Liver (tissue), 2 donors: ENCODE measurements at regions not wholly inside any gene's neighbourhood (a gene's known extent, or its start where the extent isn't known, plus 50 kb on each side); places are given as distances from the start of the nearest gene placed in this dataset.

Experiments used
- ZBTB33 ChIP-seq: IDR thresholded peaks from 2 replicates; pipeline ENCODE4 v1.6.1; 2016; ENCODE audit warnings: antibody characterized with exemption
- TF ChIP-seq, protein P1 (sequence below): fragments of 150-350 bp; IDR thresholded peaks from 2 replicates; pipeline ENCODE4 v1.5.1; 2017; ENCODE audit warnings: improper control_type of control experiment, low read depth, low read length; ENCODE audit not compliant: missing input control
- donor health status: healthy.

DNA sequence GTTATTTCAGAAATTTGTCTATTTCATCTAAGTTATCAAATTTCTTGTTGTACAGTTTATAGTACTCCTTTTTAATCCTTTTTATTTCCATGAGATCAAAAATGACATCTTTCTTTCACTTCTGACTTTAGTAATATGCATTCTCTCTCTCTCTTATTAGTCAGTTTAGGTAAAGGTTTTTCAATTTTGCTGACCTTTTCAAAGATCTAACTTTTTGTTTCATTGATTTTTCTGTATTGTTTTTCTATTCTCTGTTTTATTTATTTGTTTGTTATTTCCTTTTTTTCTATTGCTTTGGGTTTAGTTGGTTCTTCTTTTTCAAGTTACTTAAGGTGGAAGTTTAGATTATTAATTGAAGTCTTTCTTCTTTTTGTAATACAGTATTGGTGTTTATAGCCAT lies 294.2 kb downstream of the CCDC85A start:
- TF ChIP-seq, protein P1, sequence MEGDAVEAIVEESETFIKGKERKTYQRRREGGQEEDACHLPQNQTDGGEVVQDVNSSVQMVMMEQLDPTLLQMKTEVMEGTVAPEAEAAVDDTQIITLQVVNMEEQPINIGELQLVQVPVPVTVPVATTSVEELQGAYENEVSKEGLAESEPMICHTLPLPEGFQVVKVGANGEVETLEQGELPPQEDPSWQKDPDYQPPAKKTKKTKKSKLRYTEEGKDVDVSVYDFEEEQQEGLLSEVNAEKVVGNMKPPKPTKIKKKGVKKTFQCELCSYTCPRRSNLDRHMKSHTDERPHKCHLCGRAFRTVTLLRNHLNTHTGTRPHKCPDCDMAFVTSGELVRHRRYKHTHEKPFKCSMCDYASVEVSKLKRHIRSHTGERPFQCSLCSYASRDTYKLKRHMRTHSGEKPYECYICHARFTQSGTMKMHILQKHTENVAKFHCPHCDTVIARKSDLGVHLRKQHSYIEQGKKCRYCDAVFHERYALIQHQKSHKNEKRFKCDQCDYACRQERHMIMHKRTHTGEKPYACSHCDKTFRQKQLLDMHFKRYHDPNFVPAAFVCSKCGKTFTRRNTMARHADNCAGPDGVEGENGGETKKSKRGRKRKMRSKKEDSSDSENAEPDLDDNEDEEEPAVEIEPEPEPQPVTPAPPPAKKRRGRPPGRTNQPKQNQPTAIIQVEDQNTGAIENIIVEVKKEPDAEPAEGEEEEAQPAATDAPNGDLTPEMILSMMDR, result no peak
- TF ChIP-seq ZBTB33, result no peak
